ENCODE measurements at regions not wholly inside any gene's neighbourhood (a gene's known extent, or its start where the extent isn't known, plus 50 kb on each side); places are given as distances from the start of the nearest gene placed in this dataset.

DNA sequence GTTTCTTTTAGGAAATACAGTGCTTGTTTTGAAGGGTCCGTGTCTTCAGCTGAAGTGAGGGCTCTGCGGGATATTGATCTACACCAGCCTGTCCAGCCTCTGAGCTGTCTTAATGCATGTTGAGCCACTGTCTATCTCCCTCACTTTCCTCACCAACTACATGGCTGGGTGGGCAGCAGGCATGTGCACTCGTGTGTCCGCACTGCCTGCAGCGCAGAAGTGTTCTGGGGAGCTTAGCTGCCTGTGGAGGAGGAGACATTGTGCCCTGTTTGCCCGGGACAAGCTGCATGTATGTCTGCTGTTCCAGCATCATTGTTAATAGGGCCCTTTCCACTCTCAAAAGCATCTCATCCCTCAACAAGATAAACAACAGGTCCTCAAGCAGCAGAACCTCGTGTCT lies 133.1 kb upstream of the EEPD1 start:
- TF ChIP-seq, protein P1, sequence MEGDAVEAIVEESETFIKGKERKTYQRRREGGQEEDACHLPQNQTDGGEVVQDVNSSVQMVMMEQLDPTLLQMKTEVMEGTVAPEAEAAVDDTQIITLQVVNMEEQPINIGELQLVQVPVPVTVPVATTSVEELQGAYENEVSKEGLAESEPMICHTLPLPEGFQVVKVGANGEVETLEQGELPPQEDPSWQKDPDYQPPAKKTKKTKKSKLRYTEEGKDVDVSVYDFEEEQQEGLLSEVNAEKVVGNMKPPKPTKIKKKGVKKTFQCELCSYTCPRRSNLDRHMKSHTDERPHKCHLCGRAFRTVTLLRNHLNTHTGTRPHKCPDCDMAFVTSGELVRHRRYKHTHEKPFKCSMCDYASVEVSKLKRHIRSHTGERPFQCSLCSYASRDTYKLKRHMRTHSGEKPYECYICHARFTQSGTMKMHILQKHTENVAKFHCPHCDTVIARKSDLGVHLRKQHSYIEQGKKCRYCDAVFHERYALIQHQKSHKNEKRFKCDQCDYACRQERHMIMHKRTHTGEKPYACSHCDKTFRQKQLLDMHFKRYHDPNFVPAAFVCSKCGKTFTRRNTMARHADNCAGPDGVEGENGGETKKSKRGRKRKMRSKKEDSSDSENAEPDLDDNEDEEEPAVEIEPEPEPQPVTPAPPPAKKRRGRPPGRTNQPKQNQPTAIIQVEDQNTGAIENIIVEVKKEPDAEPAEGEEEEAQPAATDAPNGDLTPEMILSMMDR (IDR thresholded peaks at IDR 0.05; ENCODE audit: borderline replicate concordance, insufficient read depth, low read depth, low read length): no peak

DNA sequence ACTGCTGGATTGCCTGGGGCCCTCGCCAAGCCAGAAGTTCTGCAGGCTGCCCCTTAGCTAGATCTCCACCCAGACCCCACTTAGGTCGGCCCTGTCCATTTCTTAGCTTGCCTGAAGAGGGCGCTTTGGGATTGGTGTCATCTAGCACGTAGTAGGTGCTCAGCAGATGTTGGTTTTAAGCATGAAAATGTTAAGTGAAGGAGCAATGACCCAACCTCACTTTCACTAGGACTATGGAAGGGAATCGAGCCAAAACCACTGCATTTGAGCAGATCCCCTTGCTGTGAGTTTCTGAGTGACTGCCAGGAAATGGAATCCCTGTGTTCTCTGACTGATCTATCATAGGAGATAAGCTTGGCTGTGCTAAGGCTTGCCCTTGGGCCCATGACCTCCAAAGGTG lies 131.7 kb upstream of the EEPD1 start:
- TF ChIP-seq, protein P1 (IDR thresholded peaks at IDR 0.05; ENCODE audit: borderline replicate concordance, insufficient read depth, low read depth, low read length): peak; percentile 54
- H3K4me3 ChIP-seq (ENCODE audit: low read depth, low read length): no peak overlapping the region

More for the DNA sequence above, 133.1 kb upstream of the EEPD1 start:
- H3K4me3 ChIP-seq (ENCODE audit: low read depth, low read length): no peak overlapping the region

DNA sequence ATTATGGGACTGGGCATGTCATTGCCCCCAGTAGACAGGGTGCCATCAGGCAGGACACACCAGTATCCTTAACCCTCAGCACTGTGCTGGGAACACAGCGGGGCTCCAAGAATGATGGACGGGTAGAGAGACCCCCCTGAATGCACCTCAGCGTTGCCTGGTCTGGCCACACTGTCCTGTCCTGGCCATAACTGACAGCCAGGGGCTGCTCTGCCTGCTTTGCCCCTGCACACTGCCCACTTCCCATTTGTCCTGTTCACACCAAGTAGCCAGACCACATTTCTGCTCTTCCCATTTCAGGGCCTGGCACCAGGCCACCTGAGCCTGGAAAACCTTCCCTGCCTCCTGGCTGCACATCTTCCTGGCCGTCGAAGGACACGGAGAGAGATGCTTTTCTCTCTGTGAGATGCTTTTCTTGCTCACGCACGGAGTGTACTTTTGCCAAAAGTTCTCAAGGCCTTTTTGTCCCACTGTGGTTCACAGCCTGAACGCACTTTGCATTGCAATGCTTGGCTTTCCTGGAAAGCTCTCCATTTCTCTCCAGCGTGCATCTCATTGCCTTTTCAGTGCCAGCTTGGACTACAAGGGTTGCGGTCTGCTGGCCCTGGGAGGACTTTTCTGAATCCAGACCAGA lies 131.0 kb upstream of the EEPD1 start:
- TF ChIP-seq, protein P1 (IDR thresholded peaks at IDR 0.05; ENCODE audit: borderline replicate concordance, insufficient read depth, low read depth, low read length): no peak

DNA sequence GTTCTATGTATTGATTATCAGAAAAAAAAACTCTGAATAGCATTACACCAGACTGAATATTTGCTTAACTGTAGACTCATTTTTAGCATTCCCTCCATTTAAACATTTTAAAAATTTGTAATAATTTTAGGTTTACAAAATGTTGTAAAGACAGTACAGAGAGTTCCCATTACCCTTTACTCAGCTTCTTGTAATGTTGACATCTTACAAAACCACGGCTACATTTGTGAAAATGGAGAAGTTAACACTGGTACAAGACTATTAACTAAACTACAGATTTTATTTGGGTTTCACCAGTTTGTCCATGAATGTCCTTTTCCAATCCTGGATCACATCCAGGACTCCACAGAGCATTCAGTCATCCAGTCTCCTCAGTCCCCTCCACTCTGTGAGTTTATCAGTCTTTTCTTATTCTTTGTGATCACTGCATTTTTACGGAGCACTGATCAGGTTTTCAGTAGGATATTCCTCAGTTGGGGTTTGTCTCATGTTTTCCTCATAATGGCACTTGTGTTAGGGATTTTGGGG lies 130.0 kb upstream of the EEPD1 start:
- TF ChIP-seq, protein P1 (IDR thresholded peaks at IDR 0.05; ENCODE audit: borderline replicate concordance, insufficient read depth, low read depth, low read length): no peak

More for the DNA sequence above, 131.0 kb upstream of the EEPD1 start:
- H3K4me3 ChIP-seq (ENCODE audit: low read depth, low read length): no peak overlapping the region

DNA sequence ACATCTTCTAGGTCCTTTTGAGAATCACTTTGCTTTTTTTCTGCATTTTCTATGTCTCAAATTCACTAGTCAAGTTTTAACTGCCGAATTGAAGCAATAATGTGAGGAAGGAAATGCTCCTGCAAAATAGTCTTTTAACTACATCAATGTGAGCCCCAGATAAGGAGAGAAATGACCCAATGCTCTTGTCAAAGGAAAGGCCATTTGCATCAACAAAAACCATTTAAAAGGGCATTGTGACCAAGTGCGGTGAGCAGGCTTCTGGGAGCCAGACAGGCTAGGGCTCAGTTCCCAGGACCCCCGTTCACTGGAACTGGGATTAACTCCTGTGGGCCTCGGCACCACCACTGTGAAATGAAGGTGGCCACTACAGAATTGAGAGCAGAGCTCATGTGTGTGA lies 127.9 kb upstream of the EEPD1 start:
- TF ChIP-seq, protein P1 (IDR thresholded peaks at IDR 0.05; ENCODE audit: borderline replicate concordance, insufficient read depth, low read depth, low read length): no peak
- no peak overlapping the region for H3K4me3 ChIP-seq (ENCODE audit: low read depth, low read length)

More for the DNA sequence above, 130.0 kb upstream of the EEPD1 start:
- H3K4me3 ChIP-seq (ENCODE audit: low read depth, low read length): no peak overlapping the region

DNA sequence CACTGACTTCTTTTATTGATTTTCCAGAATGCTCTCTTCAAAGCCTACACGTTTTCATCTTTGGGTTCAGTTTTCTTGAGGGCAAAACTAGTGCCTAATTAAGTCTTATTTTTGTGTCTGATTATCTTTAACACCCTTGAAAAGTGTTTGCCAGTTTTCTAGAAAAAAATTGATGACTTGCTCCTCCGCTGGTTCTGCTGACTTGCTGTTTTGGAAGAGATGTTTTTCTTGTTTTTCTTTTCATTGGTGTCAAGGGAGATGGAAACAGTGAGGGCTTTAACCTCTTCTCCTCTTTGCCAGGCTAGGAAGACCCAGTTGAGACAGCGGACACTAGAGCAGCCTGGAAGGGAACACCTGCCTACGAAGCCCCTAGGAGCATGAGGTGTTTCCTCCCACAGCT lies 123.7 kb upstream of the EEPD1 start:
- no peak overlapping the region for H3K4me3 ChIP-seq (ENCODE audit: low read depth, low read length)
- TF ChIP-seq, protein P1 (IDR thresholded peaks at IDR 0.05; ENCODE audit: borderline replicate concordance, insufficient read depth, low read depth, low read length): no peak

DNA sequence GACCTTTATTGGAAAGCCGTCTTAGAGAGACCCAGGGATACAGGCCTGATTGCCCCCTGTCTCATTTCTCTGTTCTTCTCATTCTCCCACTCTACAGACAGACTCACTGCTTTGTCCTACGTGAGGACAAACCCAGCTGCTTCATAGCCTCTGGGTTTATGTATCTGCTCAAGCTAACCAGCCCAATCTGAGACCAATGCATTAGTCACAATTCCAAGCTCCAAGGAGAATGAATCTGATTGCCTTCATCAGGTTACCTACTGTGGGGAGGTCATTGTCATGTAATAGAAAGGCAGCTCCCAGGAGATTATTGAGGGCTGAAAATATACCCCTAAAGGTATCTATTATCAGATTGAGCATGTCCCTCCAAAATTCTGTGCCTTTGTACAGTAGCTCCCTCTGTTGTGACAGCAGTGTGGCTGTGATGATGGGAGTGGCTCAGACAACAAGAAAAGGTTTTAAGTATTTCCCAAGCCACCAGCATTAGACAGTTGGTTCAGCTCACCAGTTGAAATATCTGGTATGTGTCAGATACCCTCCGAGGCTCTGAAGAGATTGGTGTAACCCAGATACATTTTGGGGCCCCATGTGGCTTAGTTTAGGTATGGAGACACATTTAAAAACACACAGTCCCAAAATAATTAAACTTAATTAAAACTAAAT lies 123.1 kb upstream of the EEPD1 start:
- H3K4me3 ChIP-seq (ENCODE audit: low read depth, low read length): no peak overlapping the region
- TF ChIP-seq, protein P1 (IDR thresholded peaks at IDR 0.05; ENCODE audit: borderline replicate concordance, insufficient read depth, low read depth, low read length): no peak

Data from GM12875 (cell line).